NCI-H69 (cell line): ENCODE measurements at regions not wholly inside any gene's neighbourhood (a gene's known extent, or its start where the extent isn't known, plus 50 kb on each side); places are given as distances from the start of the nearest gene placed in this dataset.
"Not testable (repeated sequence)": the region's sequence is repeated elsewhere in the genome, so short reads cannot be mapped to it uniquely, and the experiment has no call there.

Experiments used
- DNase-seq: peaks from one replicate; lab custom pipeline; 2025; lab: John Stamatoyannopoulos, UW

DNA sequence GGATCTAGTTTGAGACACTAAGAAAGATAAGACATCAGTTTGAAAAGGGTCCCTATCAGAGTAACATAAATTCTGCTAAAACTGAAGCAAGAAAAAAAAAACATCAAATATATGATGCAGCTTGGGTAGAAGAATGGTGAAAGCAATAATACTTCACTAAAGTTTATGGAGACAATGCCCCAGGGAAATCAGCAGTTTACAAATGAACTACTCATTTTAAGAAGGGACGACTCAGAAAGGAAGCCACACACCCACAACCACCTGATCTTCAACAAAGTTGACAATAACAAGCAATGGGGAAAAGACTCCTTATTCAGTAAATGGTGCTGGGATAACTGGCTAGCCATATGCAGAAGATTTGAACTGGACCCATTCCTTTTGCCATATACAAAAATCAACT, 143.5 kb downstream of the TPBG start:
- DNase-seq, result peak; percentile 19

DNA sequence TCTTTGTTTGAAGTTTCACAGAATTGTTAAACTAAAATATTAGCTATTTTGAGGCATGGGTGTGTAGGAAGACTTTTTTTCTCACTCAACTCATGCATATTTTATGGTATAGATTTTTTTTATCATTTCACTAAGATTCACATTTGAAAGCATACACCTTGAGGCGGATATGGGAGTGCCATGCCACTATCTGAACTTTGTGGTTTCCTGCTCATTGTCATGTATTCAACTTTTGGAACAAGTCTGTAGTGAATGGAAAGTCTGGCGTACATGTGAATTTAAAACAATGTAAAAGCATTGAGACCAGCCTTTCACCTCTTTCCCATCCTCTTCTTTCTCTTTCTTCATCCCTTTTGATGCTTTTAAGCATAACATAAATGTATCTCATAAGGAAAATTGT, 147.9 kb downstream of the TPBG start:
- DNase-seq, result no peak

DNA sequence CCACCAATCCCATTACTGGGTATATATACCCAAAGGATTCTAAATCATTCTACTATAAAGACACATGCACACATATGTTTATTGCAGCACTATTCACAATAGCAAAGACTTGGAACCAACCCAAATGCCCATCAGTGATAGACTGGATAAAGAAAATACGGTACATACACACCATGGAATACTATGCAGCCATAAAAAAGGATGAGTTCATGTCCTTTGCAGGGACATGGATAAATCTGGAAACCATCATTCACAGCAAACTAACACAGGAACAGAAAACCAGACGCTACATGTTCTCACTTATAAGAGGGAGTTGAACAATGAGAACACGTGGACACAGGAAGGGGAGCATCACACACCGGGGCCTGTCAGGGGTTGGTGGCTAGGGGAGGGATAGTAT, 154.3 kb downstream of the TPBG start:
- DNase-seq, result not testable (repeated sequence)

DNA sequence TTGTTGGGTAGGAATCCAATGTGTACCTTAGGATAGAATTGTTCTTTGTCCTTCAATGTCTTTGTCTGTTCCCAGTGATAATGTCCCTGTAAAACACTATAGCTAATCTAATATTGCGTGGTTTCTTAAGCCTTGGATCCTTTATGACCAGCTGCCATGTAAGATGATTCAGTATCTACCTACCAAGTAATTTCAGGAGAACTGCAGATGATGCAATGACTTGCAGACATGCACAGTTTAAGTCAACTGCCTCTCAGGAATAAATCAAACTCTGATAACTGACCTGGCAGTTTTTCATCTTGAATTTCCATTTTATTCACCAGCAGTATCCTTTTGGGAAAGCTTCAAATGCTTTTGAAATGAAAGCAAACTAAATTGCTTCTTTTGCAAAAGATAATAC, 157.8 kb downstream of the TPBG start:
- peak; percentile 7 for DNase-seq

DNA sequence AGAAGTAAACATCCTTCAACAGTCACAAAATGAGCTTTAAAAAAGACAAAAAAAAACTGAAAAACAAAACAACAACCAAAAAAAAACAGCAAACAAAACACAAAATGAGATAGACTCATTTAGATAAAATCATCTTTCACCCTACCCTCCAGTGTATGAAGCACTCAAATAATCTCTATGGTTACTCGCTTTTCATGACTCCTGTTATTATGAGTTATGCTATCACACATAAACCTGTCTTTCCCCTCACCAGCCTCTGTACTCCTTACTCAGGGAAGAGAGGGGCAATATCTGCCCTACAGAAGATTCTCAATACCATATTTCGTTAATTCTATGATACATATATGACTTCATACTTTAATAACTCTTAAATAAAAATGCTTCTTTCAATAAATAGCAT, 158.2 kb downstream of the TPBG start:
- DNase-seq, result no peak

DNA sequence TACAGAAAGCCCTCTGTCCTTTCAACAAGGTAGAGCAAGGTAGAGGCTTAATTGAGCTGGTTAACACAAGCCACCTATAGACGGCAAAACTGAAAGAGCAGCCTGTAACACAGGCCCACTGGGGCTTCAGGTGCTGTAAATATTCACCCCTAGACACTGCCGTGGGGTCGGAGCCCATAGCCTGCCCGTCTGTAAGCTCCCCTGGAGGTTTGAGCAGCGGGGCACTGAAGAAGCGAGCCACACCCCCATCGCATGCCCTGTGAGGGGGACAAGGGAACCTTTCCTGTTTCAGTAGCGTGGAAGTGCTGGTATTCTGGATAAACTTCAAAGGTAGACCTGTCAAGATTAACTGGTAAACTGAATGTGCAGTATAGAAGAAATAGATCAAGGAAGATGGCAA, 160.4 kb downstream of the TPBG start:
- no peak for DNase-seq

DNA sequence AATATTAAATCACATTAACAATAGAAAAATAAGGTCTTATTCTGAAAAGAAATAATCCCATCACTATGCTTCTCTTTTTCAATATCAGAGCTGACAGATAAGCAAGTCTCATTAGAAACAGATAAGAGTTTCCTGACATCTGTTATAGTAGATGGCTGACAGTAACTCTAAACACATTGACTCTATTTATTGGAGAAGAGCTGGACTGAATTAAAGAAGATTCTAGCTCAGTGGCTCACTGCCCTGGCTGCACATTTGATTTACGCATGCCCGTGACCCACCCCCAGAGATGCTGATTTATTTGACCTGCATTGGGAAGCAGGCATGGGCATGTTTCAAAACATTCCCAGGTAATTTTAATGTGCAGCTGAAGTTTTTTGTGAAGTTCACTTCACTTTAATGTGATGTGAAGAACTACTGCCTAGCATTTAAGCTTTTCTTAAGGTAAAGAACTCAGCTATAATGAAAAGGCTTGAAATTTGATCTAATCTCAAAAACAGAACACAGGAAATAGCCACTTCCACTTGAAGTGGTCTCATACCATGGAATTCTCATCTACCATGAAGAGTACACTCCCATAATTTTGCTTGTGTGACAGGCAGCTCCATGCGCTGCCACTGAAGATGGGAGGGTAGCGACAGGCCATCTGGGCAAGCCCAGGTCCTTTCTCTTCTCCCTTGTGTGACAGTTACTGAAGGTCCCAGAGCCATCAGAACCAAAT, 162.3 kb downstream of the TPBG start:
- peak; percentile 36 for DNase-seq

DNA sequence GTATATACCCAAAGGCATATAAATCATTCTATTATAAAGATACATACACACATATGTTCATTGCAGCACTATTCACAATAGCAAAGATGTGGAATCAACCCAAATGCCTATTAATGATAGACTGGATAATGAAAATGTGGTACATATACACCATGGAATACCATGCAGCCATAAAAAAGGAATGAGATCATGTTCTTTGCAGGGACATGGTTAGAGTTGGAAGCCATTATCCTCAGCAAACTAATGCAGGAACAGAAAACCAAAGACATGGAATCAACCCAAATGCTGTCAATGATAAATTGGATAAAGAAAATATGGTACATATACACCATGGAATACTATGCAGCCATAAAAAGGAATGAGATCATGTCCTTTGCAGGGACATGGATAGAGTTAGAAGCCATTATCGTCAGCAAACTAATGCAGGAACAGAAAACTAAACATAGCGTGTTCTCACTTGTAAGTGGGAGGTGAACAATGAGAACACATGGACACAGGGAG, 166.4 kb downstream of the TPBG start:
- not testable (repeated sequence) for DNase-seq

DNA sequence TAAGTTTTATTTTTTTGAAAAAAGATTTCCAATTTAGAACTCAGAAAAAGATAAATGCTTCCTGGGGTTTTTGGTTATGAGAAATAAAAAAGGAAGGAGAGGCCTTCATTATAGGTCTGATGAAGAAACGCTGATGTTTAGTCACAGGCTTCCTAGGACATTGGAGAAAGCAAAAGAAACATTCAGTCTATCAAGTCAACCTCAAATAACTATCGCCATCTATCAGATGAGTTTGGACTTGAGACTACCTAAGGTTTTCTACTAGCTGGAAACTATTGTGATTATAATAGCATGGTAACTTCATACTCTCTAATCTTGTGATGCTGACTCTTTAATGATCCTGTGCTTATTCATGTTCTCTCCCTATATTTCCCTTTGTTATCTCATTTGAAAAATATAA, 171.3 kb downstream of the TPBG start:
- DNase-seq, result peak; percentile 13

DNA sequence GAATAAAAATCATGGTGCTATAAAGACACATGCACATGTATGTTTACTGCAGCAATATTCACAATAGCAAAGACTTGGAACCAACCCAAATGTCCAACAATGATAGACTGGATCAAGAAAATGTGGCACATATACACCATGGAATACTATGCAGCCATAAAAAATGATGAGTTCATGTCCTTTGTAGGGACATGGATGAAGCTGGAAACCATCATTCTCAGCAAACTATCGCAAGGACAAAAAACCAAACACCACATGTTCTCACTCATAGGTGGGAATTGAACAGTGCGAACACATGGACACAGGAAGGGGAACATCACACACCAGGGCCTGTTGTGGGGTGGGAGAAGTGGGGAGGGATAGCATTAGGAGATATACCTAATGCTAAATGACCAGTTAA, 185.9 kb downstream of the TPBG start:
- not testable (repeated sequence) for DNase-seq

DNA sequence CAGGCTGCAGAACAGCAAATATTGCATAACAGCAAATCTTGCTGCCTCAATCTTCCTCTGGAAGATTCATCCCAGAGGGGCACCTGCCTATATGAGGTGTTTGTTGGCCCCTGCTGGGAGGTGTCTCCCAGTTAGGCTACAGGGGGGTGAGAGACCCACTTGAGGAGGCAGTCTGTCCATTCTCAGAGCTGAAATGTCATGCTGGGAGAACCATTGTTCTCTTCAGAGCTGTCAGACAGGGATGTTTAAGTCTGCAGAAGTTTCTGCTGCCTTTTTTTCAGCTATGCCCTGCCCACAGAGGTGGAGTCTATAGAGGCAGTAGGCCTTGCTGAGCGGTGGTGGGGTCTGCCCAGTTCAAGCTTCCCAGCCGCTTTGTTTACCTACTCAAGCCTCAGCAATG, 187.7 kb downstream of the TPBG start:
- DNase-seq, result not testable (repeated sequence)

DNA sequence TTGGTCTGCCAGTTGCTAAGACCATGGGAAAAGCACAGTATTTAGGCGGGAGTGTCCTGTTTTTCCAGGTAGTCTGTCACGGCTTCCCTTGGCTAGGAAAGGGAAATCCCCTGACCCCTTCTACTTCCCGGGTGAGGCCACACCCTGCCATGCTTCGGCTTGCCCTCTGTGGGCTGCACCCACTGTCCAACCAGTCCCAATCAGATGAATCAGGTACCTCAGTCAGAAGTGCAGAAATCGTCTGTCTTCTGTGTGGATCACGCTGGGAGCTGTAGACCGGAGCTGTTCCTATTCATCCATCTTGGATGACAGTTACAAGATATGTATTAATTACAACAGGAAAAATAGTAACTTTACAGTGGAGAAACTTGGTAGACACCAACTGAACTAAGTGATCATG, 188.2 kb downstream of the TPBG start:
- no peak for DNase-seq

DNA sequence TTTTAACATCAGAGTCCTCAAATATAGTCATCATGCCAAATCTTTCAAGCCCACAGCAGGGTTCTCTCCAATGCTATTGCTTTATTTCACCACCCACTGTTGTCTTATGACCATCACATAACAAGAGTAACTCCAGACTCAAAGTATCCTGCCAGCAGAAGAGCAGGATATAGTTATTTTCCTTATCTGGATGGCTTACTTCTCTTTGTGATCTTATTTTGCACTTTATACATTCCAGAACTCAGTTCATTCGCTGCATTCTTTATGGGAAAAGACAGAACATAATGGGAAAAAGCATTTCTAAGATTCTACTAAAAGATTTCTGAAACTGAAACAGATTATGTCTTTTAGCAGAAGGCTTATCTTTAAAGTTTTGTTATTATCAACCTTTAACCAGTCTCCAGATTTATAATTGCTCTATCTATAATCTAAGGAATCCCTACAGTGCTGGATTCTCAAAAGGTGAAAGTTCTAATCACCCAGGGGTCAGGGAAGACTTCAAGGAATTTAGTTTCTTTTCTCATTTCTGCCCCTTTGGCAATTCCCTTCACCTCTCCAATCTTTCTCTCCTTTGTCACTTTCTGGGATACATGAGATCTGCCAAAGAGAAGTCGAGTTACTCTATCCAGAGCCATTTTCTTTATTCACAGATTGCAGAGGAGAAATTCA, 190.4 kb downstream of the TPBG start:
- no peak for DNase-seq

DNA sequence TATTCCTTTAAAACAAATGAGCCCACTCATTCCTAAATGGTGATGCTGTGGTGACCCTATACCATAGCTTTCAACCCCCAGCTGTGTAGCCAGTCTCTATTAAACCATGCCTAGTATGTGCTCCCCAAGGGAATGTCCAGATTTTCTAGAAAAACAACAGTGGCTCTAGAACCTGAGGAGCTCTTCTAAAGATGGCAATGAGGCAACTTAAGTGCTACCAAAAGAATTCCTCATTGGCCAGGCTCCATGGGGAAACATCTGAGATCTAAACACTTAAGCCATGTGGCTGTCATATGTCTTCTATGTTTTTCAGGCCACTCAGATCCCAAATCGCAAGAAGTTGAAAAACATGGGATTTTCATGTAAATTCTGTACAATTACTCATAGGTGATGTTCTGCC, 191.0 kb downstream of the TPBG start:
- DNase-seq, result no peak

DNA sequence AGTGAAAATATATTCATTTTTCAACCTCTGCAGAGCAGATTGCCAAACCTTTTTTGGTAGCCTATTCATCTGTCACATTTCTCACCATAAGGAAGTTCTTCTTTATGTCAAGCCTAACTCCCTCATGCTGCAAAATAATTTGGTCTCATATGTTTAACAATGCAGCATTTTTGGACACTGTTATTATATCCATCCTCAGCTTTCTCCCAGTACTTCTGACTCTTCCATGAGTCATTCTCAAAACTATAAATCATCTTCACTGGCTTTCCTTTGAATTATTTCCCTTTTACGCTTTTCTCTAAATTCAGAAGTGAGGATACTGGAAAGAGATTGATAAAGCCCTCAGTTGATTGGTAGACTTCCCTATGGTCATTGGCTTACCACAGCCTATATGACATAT, 192.2 kb downstream of the TPBG start:
- DNase-seq, result no peak

DNA sequence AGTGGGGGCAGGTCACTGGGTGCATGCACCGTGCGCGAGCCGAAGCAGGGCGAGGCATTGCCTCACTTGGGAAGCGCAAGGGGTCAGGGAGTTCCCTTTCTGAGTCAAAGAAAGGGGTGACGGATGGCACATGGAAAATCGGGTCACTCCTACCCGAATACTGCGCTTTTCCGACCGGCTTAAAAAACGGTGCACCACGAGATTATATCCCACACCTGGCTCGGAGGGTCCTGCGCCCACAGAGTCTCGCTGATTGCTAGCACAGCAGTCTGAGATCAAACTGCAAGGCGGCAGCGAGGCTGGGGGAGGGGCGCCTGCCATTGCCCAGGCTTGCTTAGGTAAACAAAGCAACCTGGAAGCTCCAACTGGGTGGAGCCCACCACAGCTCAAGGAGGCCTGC, 194.9 kb downstream of the TPBG start:
- DNase-seq, result not testable (repeated sequence)

DNA sequence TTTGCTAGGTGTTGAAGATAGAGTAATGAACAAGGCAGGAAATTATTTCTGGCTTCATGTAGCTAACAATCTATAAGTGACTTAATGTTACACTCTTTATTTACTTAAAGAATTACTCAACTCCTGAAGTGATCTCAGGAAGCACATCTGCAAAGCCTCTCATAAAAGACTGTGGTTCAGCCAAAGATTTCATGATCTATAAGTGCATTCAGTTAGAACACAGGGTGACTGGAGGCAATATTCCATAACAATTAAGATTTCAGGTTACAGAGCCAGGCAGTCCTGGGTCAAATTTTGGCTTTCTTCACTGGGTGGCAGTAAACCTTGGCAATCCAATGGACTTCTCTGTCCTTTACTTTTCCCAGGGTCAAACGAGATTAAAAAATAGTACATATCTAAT, 204.0 kb downstream of the TPBG start:
- DNase-seq, result peak; percentile 72

DNA sequence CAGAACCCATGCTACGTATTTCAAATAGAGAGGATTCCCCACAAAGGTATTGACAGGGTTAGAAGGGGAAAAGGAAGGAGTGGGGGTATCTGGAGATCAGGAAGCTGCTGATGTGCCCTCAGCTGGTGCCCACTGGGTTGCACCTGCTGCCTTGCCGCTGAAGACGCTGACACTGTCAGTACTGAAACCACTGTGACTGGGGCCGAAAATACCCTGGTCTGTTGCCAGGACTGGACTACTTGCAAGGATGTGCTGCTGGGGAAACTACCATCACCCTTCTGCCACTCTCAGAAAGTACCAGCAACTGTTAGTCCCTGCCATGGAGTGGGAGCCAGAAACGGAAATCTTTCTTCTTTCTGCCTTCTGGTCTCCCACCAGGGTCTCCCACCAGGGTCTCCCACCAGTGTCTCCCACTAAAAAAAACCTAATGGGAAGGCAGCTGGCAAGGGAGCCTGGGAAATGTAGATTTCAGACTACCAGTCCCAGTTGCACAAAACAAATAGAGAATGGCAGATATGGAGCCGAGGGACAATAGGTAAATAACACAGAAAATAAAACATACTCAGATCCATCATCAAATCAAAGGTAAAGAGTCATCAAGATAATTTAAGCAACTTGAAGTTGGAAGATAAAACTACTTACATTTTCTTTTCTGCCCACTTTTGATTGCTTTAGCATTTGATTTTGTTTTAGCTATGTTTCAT, 204.8 kb downstream of the TPBG start:
- peak; percentile 94 for DNase-seq

DNA sequence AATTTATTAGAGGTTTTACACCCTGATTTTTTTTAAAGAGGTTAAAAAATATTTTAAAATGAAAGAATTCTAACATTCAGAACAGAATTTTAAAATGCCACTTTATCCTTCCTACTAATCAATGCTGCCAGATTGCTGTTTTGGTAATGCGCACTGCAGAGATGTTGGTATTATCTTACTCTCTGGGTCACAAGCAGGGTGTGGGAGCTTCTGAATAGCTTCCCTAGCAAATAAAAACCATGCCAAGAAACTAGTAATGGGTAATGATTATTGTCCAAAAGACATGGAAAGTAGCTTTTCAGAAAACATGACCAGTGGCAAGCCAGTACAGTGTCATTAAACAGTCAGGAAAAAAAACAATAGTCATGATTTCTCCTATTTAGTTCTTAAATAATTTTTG, 205.4 kb downstream of the TPBG start:
- peak; percentile 91 for DNase-seq

DNA sequence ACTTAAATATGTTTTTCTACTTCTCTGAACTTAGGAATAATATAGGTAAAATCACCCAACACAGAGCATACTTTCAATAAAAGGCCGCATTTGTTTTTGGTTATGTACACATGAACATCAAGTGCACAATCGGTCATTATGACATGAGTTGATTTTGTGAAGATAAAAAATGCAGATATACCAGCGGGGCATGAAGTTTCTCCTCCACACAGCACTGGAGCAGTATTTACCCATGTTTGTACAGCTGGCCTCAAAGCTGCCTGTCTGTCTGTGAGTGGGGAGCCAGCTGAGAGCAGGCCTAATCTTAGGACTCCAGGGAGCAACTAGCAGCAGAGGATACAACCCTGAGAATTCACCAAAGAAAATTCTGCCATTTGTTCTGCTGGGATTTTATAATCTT, 206.5 kb downstream of the TPBG start:
- DNase-seq, result peak; percentile 98

DNA sequence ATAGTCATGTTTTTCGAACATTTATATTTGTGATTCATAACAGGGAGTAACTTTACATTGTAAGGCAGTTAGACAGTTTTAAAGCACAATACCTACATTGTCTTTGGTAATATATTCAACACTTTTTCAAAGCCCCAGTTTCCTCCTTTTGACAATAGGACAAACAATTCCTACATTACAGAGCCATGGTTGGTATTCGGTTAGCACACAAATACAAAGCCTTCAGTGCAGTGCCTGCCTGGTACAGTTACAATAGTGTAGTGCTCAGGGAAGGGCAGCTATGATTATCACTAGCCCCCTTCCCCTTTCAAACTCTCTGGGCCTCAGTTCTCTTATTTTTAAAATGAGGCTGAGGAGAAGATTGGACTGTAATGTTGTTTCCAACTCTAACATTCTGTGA, 207.8 kb downstream of the TPBG start:
- no peak for DNase-seq

DNA sequence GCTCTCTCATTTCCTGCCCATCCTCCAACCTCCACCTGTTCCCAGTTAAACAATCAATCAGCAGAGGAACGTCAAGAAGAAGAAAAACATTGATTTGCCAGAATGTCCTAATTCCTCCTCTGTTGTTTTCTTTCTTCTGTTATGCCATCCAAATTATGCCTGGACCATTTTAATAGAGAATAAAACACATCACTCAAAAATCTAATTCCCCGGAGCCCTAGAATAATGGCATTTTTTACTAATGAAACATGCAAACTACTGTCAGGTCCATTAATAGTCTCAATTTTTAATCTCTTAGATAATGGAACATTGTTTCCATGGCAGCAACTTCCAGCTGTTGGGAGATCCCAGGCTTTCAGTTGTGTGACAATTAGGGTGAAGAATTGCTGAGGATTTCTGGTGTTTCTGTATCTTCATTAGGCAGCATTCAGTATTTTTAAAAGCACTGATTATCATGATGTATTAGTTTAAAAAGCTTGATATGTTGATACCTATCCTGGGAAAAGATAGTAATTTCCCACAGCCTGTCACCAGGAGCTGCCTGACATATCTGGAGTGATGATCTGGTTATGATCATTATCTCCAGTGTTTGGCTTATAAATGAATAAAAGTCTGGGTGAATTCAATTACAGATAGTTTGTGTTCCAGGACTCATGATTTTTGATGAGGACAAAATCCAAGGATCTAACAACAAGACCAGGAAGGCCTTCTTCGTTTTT, 209.8 kb downstream of the TPBG start:
- DNase-seq, result peak; percentile 37
